ENCODE measurements at regions not wholly inside any gene's neighbourhood (a gene's known extent, or its start where the extent isn't known, plus 50 kb on each side); places are given as distances from the start of the nearest gene placed in this dataset.

DNA sequence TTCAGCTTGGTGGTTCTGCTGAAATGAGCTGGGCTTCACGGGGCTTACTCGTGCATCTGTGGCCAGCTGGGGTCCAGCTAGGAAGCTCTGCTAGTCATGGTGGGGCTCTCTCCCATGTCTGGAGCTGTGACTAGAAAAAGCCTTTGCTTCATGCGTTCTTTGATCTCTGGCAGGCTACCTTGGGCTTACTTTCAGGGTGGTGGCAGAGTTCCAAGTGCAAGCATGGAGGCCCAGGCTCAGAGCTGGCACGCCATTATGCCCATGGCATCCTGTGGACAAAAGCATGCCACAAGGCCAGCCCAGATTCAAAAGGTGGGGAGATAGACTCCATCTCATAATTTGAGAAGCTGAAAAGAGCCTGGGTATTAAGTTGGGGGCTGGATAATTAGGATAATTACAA is 55.4 kb upstream of the GBA3 start:
- H3K4me1 ChIP-seq (ENCODE audit: control insufficient read depth in 1 of 2, insufficient read depth in 2 of 2, low read depth in 1 of 2, low read length in 1 of 2): no peaks in the 10 kb centered on the region
- H2AFZ ChIP-seq (ENCODE audit: low read depth): no peak overlapping the region
- TF ChIP-seq POLR2AphosphoS5 (IDR thresholded peaks at IDR 0.05; ENCODE audit: low read depth, low read length) (no peak), TCF12 (IDR thresholded peaks at IDR 0.05) (no peak)
- TF ChIP-seq, protein P1, sequence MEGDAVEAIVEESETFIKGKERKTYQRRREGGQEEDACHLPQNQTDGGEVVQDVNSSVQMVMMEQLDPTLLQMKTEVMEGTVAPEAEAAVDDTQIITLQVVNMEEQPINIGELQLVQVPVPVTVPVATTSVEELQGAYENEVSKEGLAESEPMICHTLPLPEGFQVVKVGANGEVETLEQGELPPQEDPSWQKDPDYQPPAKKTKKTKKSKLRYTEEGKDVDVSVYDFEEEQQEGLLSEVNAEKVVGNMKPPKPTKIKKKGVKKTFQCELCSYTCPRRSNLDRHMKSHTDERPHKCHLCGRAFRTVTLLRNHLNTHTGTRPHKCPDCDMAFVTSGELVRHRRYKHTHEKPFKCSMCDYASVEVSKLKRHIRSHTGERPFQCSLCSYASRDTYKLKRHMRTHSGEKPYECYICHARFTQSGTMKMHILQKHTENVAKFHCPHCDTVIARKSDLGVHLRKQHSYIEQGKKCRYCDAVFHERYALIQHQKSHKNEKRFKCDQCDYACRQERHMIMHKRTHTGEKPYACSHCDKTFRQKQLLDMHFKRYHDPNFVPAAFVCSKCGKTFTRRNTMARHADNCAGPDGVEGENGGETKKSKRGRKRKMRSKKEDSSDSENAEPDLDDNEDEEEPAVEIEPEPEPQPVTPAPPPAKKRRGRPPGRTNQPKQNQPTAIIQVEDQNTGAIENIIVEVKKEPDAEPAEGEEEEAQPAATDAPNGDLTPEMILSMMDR (IDR thresholded peaks at IDR 0.05): no peak
- H4K20me1 ChIP-seq (ENCODE audit: insufficient read depth): no peaks in the 10 kb centered on the region
- H3K4me3 ChIP-seq (ENCODE audit: low read depth in 2 of 2, low read length in 1 of 2): no peak overlapping the region
- H3K9me2 ChIP-seq: no peaks in the 10 kb centered on the region
- no peaks in the 10 kb centered on the region for H3K27me3 ChIP-seq (ENCODE audit: insufficient read depth)
- H3K27ac ChIP-seq (ENCODE audit: low read depth in 2 of 2, low read length in 1 of 2): no peak overlapping the region
- no peak overlapping the region for H3K4me2 ChIP-seq
- no peaks in the 10 kb centered on the region for H3F3A ChIP-seq (replicated peaks; ENCODE audit: insufficient read depth)
- H3K36me3 ChIP-seq (replicated peaks in 1 of 2; ENCODE audit: control insufficient read depth in 1 of 2, insufficient read depth in 2 of 2, low read length in 1 of 2): no peaks in the 10 kb centered on the region
- no peak overlapping the region for H3K9ac ChIP-seq
- DNase-seq: no peak
- no peaks in the 10 kb centered on the region for H3K79me2 ChIP-seq (ENCODE audit: insufficient read depth)
- POLR2A ChIA-PET: no interaction called here
- CTCF ChIA-PET: interaction anchor here (1.0 kb wide), 1 partner anchor 848 kb away, joined by 4 read pairs; no protein-coding TSS in a partner anchor
- WGBS (ENCODE audit: low lambda C conversion rate): 3% methylated on average over 4 of the region's 4 CpGs
- H3K9me3 ChIP-seq: no peaks in the 10 kb centered on the region

Small RNA genes lying in the stretch of these regions (small RNA-seq; reads per million reads assigned to genes)
- 0 reads per million in 7 experiments for gene AC098583.1
